HCT116 (cell line): ENCODE measurements at regions not wholly inside any gene's neighbourhood (a gene's known extent, or its start where the extent isn't known, plus 50 kb on each side); places are given as distances from the start of the nearest gene placed in this dataset.
A peak's percentile ranks its signal among the peaks of the same experiment; 100 is the strongest.

ENCODE experiments used
- ATAC-seq: fragments of 200-7000 bp; cut with Tn5 transposase; 2 replicates; pipeline ENCODE4 v1.9.1; 2020; ENCODE audit warnings: mild to moderate bottlenecking, moderate library complexity
- BruUV-seq: library from RNA; stranded (reverse); fragments of 400-500 nt; replicated peaks from 2 replicates; lab custom pipeline; 2021; lab: Mats Ljungman, UMichigan
- CTCF ChIA-PET: fragments of 300-600 bp; sonication (Branson Sonifier 250); formaldehyde crosslinking; loops from one replicate; lab custom pipeline; 2021; ENCODE audit warnings: antibody characterized with exemption; lab: Charles Lee
- POLR2A ChIA-PET: fragments of 300-600, 350-600 bp; sonication (Branson Sonifier 250); formaldehyde crosslinking; loops from one replicate; lab custom pipeline; 2021; ENCODE audit warnings: antibody characterized with exemption; lab: Charles Lee
- RAD21 ChIA-PET, 2 experiments: fragments of 300-600 bp; sonication (Branson Sonifier 250); formaldehyde crosslinking; loops; one replicate each; lab custom pipeline; 2023; ENCODE audit warnings: low total read pairs in 2 of 2; ENCODE audit not compliant: uncharacterized antibody in 2 of 2, unreplicated experiment in 2 of 2, low non-redundant PET in 1 of 2; lab: Charles Lee
- DNase-seq: peaks from one replicate; pipeline ENCODE4 v3.0.0-alpha.2; 2010; ENCODE audit warnings: low read depth, low spot score
- H2AFZ ChIP-seq: fragments of 200-600 bp; shearing (Covaris generic), sonication (generic); 2 replicates; pipeline ENCODE4 v1.6.1; 2017; ENCODE audit warnings: low read depth, mixed run types, mixed read lengths, antibody characterized with exemption, low read length; ENCODE audit not compliant: poor library complexity, severe bottlenecking
- H3K27ac ChIP-seq: 2 replicates; pipeline ENCODE4 v1.5.1; 2012; ENCODE audit warnings: low read depth, low read length
- H3K27me3 ChIP-seq: fragments of 200-600 bp; sonication (generic); 2 replicates; pipeline ENCODE4 v1.6.1; 2016; ENCODE audit warnings: mixed run types, low read length, mixed read lengths; ENCODE audit not compliant: insufficient read depth
- H3K36me3 ChIP-seq, 2 experiments: fragments of 200-500 bp in 1 of 2; fragments of 200-600 bp in 1 of 2; sonication (Bioruptor generic) in 1 of 2; sonication (generic) in 1 of 2; 2 replicates each; pipeline versions ENCODE4 v1.5.1 to v1.6.1; 2014 to 2016; ENCODE audit warnings: low read length in 2 of 2, inconsistent platforms in 1 of 2, mixed read lengths in 1 of 2, mixed run types in 1 of 2; ENCODE audit not compliant: insufficient read depth in 2 of 2, control insufficient read depth in 1 of 2
- H3K4me1 ChIP-seq, 2 experiments: fragments of 200-600 bp in 1 of 2; sonication (generic) in 1 of 2; 2 replicates each; pipeline versions ENCODE4 v1.5.1 to v1.6.1; 2012 to 2017; ENCODE audit warnings: low read length in 2 of 2, inconsistent platforms in 1 of 2, mild to moderate bottlenecking in 1 of 2, mixed read lengths in 1 of 2, mixed run types in 1 of 2, moderate library complexity in 1 of 2; ENCODE audit not compliant: insufficient read depth in 2 of 2, control insufficient read depth in 1 of 2
- H3K4me2 ChIP-seq: fragments of 200-600 bp; sonication (generic); 2 replicates; pipeline ENCODE4 v1.6.1; 2017; ENCODE audit warnings: mixed run types, low read length, mixed read lengths
- H3K4me3 ChIP-seq, 2 experiments: fragments of 200-600 bp in 1 of 2; sonication (generic) in 1 of 2; replicated peaks in 1 of 2; 2 replicates each; pipeline ENCODE4 v1.5.1; 2011 to 2016; ENCODE audit warnings: low read length in 2 of 2, control low read depth in 1 of 2, low read depth in 1 of 2, mild to moderate bottlenecking in 1 of 2, mixed read lengths in 1 of 2, mixed run types in 1 of 2
- H3K79me2 ChIP-seq: fragments of 200-600 bp; sonication (generic); 2 replicates; pipeline ENCODE4 v1.6.1; 2017; ENCODE audit warnings: mild to moderate bottlenecking, mixed run types, low read length, moderate library complexity, mixed read lengths; ENCODE audit not compliant: insufficient read depth
- H3K9ac ChIP-seq: fragments of 200-600 bp; sonication (generic); 2 replicates; pipeline ENCODE4 v1.6.1; 2016; ENCODE audit warnings: low read length, mixed read lengths
- H3K9me2 ChIP-seq: fragments of 200-600 bp; sonication (generic), shearing (Covaris generic); 2 replicates; pipeline ENCODE4 v1.6.1; 2017; ENCODE audit warnings: mixed run types, mild to moderate bottlenecking, moderate library complexity; ENCODE audit not compliant: insufficient read depth
- H3K9me3 ChIP-seq, 2 experiments: fragments of 200-500 bp in 1 of 2; fragments of 200-600 bp in 1 of 2; sonication (Bioruptor generic) in 1 of 2; sonication (generic) in 1 of 2; 2 replicates each; pipeline ENCODE4 v1.6.1; 2014 to 2017; ENCODE audit warnings: low read length in 2 of 2, mixed read lengths in 2 of 2, inconsistent platforms in 1 of 2, low read depth in 1 of 2, mild to moderate bottlenecking in 1 of 2, mixed run types in 1 of 2, moderate library complexity in 1 of 2; ENCODE audit not compliant: control insufficient read depth in 1 of 2, insufficient read depth in 1 of 2
- H4K20me1 ChIP-seq: fragments of 200-600 bp; sonication (generic), shearing (Covaris generic); 2 replicates; pipeline ENCODE4 v1.6.1; 2017; ENCODE audit warnings: mixed run types, mild to moderate bottlenecking, moderate library complexity; ENCODE audit not compliant: insufficient read depth
- CBX3 ChIP-seq: IDR thresholded peaks from 2 replicates; pipeline ENCODE4 v1.6.1; 2012; ENCODE audit warnings: low read depth
- CTCF ChIP-seq, 3 experiments: fragments of 200-600 bp in 1 of 3; sonication (generic) in 1 of 3; IDR thresholded peaks in 2 of 3; conservative IDR thresholded peaks in 1 of 3; 2 replicates each; pipeline ENCODE4 v1.5.1; 2012 to 2017; ENCODE audit warnings: low read depth in 2 of 3, low read length in 2 of 3, antibody characterized with exemption in 1 of 3, borderline replicate concordance in 1 of 3, control low read depth in 1 of 3, mild to moderate bottlenecking in 1 of 3, mixed read lengths in 1 of 3, mixed run types in 1 of 3, moderate library complexity in 1 of 3; ENCODE audit not compliant: insufficient read depth in 1 of 3
- EGR1 ChIP-seq: IDR thresholded peaks from 2 replicates; pipeline ENCODE4 v1.6.1; 2012; ENCODE audit warnings: low read depth
- ELF1 ChIP-seq: IDR thresholded peaks from 2 replicates; pipeline ENCODE4 v1.6.1; 2012; ENCODE audit warnings: low read depth, borderline replicate concordance
- EZH2phosphoT487 ChIP-seq: fragments of 200-600 bp; IDR thresholded peaks from 2 replicates; pipeline ENCODE4 v1.6.1; 2018; ENCODE audit warnings: antibody characterized with exemption, borderline replicate concordance
- FOSL1 ChIP-seq: IDR thresholded peaks from 2 replicates; pipeline ENCODE4 v1.6.1; 2012; ENCODE audit warnings: low read depth
- POLR2A ChIP-seq: IDR thresholded peaks from 2 replicates; pipeline ENCODE4 v1.7.0; 2011; ENCODE audit warnings: borderline replicate concordance; ENCODE audit not compliant: insufficient read depth, insufficient read length; ENCODE audit errors: extremely low read depth
- POLR2AphosphoS5 ChIP-seq: IDR thresholded peaks from 2 replicates; pipeline ENCODE4 v1.6.1; 2011; ENCODE audit warnings: mild to moderate bottlenecking, low read depth, low read length, moderate library complexity
- RAD21 ChIP-seq: IDR thresholded peaks from 2 replicates; pipeline ENCODE4 v1.6.1; 2012; ENCODE audit warnings: low read depth, mild to moderate bottlenecking
- REST ChIP-seq: IDR thresholded peaks from 2 replicates; pipeline ENCODE4 v1.6.1; 2012; ENCODE audit warnings: low read depth
- SRF ChIP-seq: IDR thresholded peaks from 2 replicates; pipeline ENCODE4 v1.6.1; 2012; ENCODE audit warnings: low read depth
- TCF7L2 ChIP-seq: IDR thresholded peaks from 2 replicates; pipeline ENCODE4 v1.7.0; 2011; ENCODE audit warnings: borderline replicate concordance, inconsistent platforms; ENCODE audit not compliant: insufficient read depth, insufficient read length; ENCODE audit errors: extremely low read depth
- YY1 ChIP-seq: IDR thresholded peaks from 2 replicates; pipeline ENCODE4 v1.6.1; 2011; ENCODE audit warnings: low read length, low read depth, moderate library complexity, mild to moderate bottlenecking; ENCODE audit not compliant: insufficient replicate concordance; ENCODE audit errors: extremely low read depth
- ZFX ChIP-seq: fragments of 450-650 bp; IDR thresholded peaks from 2 replicates; pipeline ENCODE4 v1.6.1; 2017
- ZNF274 ChIP-seq: fragments of 200-500 bp; sonication (Bioruptor generic); IDR thresholded peaks from 2 replicates; pipeline ENCODE4 v1.6.1; 2014; ENCODE audit warnings: mild to moderate bottlenecking, low read depth, low read length, inconsistent platforms
- intact Hi-C: fragments of 100-400 bp; cut with micrococcal nuclease; formaldehyde crosslinking; loops from 2 replicates; pipeline ENCODE4 v1.10.0; 2022
- TF ChIP-seq, protein P1 (sequence below): IDR thresholded peaks from 2 replicates; pipeline ENCODE4 v1.6.1; 2012

DNA sequence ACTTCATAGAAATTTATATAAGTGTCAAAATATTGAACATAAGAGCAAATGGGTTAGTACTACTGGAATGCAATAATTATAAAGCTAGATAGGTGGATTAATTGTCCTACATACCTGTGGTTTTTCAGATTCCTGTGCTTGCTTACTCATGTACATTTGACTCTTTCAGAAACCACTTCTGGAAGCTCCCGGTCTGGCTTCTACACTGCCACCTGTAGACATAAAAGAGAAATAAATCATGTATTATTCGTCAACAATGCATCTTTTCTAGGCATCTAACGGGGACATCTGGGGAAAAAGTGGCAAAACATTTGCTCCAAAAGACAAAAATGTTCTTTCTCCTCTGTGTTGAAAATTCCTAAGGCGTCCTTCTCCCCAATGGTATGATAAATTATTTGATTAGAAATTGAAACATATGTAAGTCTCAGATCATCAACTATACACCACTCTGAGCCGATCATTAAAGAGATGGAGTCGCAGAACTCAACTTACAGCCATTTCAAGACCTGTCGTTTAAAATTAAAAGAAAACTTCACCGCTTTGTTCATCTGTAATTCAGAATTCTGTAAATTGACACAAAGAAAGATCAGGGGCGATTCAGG lies 648.7 kb upstream of the DIPK2B start:
- DNase-seq, result peak; percentile 57
- TF ChIP-seq RAD21, result no peak
- TF ChIP-seq YY1, result no peak
- TF ChIP-seq EGR1, result no peak
- no peak for TF ChIP-seq CBX3
- no peak for TF ChIP-seq ZFX
- TF ChIP-seq, protein P1, sequence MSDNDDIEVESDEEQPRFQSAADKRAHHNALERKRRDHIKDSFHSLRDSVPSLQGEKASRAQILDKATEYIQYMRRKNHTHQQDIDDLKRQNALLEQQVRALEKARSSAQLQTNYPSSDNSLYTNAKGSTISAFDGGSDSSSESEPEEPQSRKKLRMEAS, result no peak
- TF ChIP-seq CTCF (IDR thresholded peaks at IDR 0.05 in 2 of 3, conservative IDR thresholded peaks at IDR 0.05 in 1 of 3; ENCODE audit: borderline replicate concordance in 1 of 3, insufficient read depth in 1 of 3, low read depth in 2 of 3, low read length in 2 of 3), result peak in 1 of 3 experiments; percentile 21; a peak in 1 of 6 replicates
- TF ChIP-seq REST, result no peak
- no peak for TF ChIP-seq ELF1
- no peak for TF ChIP-seq POLR2AphosphoS5
- TF ChIP-seq TCF7L2, result peak; percentile 16
- TF ChIP-seq FOSL1, result no peak
- TF ChIP-seq POLR2A, result no peak
- no peak for TF ChIP-seq EZH2phosphoT487
- no peak for TF ChIP-seq SRF
- TF ChIP-seq ZNF274, result no peak
- intact Hi-C loops, result loop anchor here (5.0 to 10.0 kb wide), 2 partner anchors 415 to 528 kb away; no protein-coding TSS in a partner anchor
- Histone ChIP-seq H3K36me3 (peaks cover 7 to 35% of the 10 kb centered on the region in 2 experiments; a peak in 3 of 4 replicates), H3K9me2 (no peaks in the 10 kb centered on the region), H4K20me1 (no peaks in the 10 kb centered on the region), H3K9ac (peak overlapping the region; percentile 93), H2AFZ (no peak overlapping the region), H3K27me3 (no peaks in the 10 kb centered on the region), H3K79me2 (peaks cover 68% of the 10 kb centered on the region), H3K4me2 (peak overlapping the region; percentile 72), H3K4me3 (peak overlapping the region; percentile 76 to 81), H3K9me3 (no peaks in the 10 kb centered on the region), H3K27ac (peak overlapping the region; percentile 87; the same call in 1 of the 2 replicates), H3K4me1 (peaks cover 18 to 64% of the 10 kb centered on the region in 2 experiments)
- BruUV-seq, result TSS peak; percentile 49
- ChIA-PET CTCF (interaction anchor here (0.6 to 1.0 kb wide), 2 partner anchors 25 to 527 kb away, joined by 3 read pairs; no protein-coding TSS in a partner anchor), RAD21 (no interaction called here), POLR2A (no interaction called here)
- no peak for ATAC-seq
